ENCODE measurements at regions not wholly inside any gene's neighbourhood (a gene's known extent, or its start where the extent isn't known, plus 50 kb on each side); places are given as distances from the start of the nearest gene placed in this dataset.
"Not testable (repeated sequence)": the region's sequence is repeated elsewhere in the genome, so short reads cannot be mapped to it uniquely, and the experiment has no call there.

DNA sequence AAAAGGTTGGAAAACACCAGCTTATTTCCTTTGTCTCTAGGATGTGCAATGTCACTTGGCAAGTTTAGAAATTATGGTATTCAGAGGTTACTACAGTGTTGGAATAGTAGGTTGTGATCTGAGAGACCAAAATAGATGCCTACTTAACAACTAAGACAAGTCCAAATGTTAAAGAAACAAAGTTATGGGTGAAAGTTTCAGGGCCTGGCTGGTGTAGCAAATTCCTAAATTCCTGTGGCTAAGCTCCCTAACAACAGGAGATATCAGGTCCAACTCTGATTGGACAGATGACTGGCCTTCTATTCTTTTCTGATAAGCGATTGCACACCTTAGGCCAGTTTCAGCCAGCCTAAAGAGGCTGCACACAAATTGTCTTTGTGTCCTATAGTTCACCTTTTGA, 873.5 kb downstream of the REEP3 start:
- no peak for DNase-seq (ENCODE audit: low read depth, low spot score)

DNA sequence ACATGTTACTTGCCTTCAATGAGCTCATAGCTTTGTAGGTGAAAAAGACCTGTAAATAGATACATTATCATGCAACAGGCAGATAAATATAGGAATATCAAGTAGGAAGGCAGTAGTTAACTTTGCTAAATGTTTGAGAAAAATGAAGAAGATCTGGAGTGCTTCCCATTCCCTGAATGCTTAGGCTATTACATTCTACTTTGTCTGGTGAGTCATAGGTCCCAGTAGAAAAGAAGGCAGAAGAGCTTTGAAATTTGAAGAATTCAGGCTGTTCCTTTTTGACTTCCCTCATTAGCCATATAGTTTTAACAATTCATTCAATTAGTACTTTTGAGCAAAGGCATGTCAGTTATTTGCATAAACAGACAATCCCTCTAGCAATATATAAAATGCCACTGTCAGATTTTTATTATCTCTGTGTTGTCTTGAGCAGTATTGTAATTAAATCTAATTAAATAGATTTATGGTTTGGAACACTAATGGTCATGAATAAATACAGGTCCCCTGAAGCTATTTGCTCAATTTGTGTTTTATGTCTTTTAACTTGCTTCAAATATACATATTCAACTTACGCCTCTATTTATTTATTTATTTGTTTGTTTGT, 875.0 kb downstream of the REEP3 start:
- peak; percentile 15 for DNase-seq (ENCODE audit: low read depth, low spot score)

DNA sequence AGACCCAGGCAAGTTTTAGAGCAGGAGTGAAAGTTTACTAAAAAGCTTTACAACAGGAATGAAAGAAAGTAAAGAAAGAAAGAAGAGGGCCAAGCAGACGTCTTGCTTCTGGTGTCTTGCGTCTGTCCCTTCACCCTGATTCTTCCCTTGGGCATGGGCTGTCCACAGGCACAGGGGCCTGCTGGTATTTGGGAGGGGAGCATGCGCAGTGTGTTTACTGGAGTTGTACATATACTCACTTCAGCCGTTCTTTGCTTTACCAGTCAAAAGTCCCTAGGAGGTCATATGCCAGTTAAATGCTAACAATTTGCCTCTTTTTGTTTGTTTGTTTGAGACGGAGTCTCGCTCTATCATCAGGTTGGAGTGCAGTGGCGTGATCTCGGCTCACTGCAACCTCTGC, 875.9 kb downstream of the REEP3 start:
- no peak for DNase-seq (ENCODE audit: low read depth, low spot score)

DNA sequence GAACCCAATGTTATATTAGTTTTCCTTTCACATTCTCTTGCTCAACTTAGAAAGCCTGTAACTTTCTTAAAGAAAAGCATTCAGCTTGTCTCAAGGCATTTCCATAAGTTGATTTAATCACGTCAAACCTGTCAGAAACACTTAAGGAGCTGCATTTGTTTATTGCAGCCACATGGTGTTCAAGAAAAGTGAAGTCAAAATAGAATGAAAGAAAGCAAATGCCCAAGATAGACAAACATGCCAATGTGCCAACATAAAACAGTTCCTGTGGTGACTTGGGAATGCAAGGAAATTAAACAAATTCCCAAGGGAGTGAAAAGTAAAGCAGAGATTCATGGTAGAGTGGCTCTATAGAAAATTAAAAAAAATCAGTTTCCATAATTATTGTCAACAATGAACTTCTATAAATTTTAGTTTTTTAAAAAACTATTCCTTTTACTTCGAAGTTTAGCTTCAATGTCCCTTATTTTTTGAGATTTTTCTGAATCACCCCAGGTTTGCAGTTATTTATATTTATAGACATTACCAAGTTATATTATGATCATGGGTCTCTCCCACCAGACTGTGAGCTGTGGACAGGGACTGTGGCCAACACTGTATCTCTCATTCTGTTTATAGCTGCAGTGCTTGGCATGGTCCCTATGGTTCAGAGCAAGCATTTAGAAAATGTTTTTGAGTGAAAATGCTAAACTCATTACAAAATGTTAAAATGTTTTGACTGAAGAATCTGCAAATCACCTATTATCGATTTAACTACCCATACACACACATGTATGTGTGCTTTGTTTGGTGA, 887.4 kb downstream of the REEP3 start:
- no peak for DNase-seq (ENCODE audit: low read depth, low spot score)

DNA sequence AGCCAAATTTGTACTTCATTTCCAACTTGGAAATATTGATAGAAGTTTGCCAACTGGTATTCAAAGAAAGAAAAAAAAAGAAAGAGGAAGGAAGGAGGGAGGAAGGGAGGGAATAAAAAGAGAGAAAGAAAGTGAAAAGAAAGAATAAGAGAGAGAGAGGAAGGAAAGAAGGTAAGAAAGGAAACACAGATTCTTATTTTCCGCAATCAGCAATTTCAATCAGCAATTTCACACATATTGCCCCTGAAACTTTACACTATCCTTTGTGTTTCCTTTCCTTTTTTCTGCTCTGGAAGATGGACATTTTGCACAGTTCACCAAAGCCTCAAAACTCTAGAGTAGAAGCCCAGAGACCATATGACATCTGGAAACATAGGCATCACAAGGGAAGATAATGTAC, 888.1 kb downstream of the REEP3 start:
- DNase-seq (ENCODE audit: low read depth, low spot score) = no peak

DNA sequence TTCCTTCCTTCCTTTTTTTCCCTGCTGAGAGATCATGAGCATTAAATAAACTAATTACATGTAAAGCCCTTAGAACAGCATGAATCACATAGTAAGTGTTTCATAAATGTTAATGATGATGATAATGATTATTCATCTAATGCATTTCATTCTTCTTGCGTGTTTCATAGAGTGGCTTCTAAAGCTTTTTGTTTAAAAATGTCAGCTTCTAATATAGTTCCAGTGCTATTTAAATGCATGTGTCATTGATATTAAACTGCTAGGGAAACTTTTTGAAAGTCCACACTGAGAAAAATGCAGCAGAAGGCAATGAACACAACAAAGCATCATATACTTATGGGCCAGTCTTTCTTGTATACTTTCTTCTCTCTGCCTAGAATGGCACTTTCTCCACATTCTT, 894.8 kb downstream of the REEP3 start:
- DNase-seq (ENCODE audit: low read depth, low spot score) = no peak

DNA sequence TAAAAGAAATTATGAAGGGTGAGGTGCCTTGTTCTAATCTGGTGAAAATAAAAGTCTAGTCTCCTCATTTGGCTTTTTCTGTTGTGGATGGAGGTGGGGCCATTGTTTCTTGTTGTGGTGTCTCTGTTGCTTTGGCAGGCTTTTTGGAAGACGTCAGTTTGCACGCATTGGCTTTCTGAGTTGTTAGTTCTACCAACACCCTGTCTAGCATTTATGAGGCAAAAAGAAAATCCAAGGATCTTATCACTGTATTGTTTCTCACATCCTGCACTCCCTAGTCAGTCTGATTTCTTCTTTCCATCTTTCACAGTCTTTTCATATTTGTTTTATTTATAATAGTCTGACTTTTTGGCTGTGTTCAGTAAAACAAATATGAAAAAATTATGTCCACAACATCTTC, 898.3 kb downstream of the REEP3 start:
- DNase-seq (ENCODE audit: low read depth, low spot score) = no peak

DNA sequence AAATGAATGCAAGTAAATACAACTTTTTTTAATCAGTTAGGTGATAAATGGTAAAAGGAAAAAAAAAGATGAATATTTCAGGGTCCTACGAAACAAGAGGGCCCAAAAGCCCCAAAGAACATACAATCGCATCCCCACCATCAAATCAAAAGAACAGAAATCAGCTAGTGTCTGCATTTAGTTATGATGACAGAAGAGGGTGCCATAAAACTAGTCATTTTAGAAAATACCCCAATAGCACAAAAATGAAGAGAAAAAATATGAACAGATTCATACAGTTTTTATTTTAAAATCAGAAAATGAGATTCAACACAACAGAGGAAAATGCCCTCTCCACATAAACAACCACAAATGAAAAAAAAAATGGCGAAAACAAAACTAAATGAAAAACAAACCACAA, 905.5 kb downstream of the REEP3 start:
- DNase-seq (ENCODE audit: low read depth, low spot score) = no peak

DNA sequence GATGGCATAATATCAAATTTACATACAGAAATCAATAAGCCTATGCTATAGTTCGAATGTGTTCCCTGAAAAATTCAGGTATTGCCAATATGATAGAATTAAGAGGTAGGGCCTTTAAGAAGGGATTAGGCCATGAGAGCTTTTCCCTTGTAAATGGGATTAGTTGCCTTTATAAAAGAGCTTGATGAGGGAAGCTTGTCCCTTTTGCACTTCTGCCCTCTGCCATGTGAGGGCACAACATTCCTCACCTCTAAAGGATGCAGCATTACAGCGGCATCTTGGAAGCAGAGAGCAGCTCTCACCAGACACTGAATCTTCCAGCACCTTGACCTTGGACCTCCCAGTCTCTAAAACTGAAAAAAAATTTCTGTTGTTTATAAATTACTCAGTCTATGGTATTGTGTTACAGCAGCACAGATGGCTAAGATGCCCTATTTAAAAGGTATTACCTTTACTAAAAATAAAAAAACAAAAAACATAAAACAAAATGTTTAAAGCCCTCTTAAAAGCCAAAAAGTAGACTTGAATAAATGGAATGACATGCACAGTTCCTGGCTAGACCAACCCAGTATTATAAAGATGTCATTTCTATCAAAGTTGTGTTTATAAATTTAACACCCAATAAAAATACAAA, 909.6 kb downstream of the REEP3 start:
- no peak for DNase-seq (ENCODE audit: low read depth, low spot score)

DNA sequence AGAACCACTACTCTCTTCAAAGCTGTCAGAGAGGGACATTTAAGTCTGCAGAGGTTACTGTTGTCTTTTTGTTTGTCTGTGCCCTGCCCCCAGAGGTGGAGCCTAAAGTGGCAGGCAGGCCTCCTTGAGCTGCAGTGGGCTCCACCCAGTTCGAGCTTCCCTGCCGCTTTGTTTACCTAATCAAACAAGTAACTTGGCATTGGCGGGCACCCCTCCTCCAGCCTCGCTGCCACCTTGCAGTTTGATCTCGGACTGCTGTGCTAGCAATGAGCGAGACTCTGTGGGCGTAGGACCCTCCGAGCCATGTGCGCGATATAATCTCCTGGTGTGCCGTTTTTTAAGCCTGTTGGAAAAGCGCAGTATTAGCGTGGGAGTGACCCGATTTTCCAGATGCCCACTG, 920.7 kb downstream of the REEP3 start:
- DNase-seq (ENCODE audit: low read depth, low spot score) = not testable (repeated sequence)

DNA sequence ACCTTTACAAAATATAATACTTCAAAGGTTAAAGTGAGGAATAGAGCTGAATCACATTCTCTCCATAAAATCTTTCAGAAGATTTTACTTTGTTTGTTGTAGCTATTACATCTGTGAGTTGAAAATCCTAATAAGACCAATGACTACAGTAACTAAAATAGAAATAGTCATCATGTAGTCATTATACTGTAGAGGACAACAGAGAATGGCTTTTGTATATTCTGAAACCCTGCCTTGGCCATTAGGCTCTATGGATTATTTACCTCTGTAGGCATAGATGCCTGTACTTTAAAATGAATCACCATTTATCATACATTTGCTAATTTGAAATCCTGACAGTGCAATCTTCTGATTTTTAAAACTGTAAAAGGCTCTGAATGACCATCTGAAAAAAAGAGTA, 923.0 kb downstream of the REEP3 start:
- DNase-seq (ENCODE audit: low read depth, low spot score) = no peak

DNA sequence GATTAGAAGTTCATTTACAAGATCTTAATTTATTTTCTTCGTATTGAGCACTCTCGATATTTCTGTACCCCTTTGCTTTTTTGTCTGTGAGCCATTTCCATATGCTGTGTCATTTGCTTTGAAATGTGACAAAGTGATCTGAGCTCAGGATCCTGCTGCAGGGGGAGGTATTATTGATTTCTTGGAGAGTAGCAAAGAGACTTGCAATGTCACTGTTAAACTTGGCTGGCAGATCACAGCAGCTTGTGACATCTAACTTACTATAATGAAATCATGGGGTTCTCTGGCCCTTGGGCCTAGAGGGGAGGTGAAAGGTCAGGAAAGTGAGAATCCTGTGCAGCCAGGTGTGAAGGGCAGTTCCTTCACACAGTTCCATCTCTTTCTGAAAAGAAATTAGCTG, 923.4 kb downstream of the REEP3 start:
- no peak for DNase-seq (ENCODE audit: low read depth, low spot score)

DNA sequence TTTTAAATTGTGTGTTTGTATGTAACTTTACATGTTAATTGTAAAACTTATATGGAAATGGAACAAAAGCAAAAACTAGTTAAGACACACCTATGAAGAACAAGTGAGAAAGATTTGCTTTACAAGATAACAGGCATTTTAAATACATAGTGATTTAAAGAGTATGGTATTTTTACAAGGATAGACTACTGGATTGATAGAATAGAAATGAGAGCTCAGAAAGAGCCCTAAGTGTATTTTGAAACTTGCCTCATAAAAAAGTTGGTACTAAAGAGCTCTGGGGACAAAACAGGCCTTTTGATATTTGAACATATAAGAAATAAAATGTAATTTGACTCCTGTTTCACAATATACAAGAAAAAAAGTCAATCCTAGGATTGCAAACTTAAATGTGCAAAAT, 928.4 kb downstream of the REEP3 start:
- no peak for DNase-seq (ENCODE audit: low read depth, low spot score)

DNA sequence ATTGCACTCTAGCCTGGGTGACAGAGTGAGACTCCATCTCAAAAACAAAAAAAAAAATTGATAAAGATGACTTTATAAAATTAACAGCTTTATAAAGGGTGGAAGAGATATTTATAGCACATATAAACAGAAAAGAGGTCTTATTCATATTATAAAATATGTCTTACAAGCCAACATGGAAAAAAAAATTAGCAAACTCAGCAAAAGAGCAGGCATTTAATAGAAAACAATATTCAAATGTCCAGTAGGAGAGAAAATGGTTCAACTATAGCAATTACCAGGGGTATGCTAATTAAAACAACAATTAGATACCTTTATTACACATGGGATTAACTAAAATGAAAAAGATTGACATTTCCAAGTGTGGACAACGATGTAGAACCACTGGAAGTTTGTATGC, 929.1 kb downstream of the REEP3 start:
- no peak for DNase-seq (ENCODE audit: low read depth, low spot score)

DNA sequence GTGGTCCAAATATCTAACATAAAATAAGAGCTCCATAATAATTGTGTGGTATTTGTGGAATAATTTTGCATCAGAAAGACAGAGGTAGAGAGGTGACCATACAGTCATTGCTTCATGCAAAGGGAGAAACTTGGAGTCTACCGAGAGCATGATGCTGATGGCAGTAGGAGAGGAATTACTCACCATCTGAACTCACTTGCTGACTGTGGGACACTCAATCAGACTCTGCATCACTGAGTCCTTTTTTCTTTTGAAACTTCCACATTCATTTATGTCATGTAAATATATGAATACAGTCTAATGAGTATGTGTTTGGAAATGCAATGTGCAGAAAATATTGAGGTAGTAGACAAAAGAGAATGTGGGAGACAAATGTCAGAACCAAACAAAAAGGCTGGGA, 933.8 kb downstream of the REEP3 start:
- no peak for DNase-seq (ENCODE audit: low read depth, low spot score)

DNA sequence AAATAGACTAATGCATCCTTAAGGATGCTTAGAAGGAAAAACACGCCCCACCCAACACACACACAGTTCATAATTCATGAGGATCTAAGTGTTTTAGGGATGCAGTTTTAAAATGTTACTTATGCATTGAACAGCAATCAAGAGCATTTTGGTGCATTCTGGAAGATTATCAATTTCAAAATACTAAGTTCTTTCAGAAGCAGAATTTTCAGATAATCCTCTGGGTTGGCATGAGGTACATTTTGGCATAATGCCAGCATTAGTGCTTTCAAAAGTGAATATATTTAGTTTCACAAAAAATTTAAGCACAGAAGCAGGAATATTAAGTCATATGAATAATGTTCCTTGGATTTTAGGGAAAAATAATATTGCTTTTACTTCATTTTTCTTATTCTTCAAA, 937.1 kb downstream of the REEP3 start:
- DNase-seq (ENCODE audit: low read depth, low spot score) = no peak

DNA sequence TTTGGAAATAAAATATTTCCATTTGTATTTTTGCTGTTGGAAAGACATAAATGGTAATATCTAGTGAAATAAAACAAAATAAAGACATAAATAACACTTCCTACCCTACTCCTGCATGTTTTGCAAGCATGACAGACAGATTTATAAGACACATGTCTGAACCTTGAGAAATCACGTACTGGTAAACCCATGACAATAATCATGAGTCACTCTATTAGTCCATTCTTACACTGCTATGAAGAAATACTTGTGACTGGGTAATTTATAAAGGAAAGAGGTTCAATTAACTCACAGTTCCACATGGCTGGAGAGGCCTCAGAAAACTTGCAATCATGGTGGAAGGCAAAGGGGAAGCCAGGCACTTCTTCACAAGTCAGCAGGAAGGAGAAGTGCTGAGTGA, 942.2 kb downstream of the REEP3 start:
- no peak for DNase-seq (ENCODE audit: low read depth, low spot score)

DNA sequence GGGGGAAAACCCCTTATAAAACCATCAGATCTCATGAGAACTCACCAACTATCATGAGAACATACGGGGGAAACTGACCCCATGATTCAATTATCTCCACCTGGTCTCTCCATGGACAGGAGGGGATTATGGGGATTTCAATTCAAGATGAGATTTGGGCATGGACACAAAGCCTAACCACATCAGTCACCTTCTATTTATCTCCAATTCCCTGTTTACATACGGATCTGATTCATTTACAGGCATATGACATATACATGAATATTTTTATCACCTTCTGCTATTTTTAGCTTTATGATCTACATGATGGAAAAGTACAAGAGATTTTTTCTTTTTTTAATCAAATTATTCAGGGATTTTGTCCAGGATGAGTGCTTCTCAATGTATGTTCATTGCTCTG, 944.5 kb downstream of the REEP3 start:
- no peak for DNase-seq (ENCODE audit: low read depth, low spot score)

DNA sequence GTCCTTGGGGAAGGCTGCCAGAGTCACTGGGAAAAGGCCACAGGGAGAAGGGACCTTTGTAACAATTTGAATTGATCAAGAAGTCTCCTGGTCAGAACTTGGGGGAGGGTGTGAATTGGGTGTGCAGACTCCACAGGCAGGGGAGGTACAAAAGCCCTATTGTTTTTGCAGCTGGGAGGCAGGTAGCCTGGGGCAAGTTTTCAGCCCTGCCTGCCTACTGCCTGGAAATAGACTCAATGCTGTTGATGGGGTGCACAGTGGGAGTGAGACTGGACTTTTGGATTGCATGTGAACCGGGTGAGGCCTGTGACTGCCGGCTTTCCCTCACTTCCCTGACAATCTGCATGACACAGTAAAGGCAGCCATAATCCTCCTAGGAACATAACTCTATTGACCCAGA, 947.0 kb downstream of the REEP3 start:
- no peak for DNase-seq (ENCODE audit: low read depth, low spot score)

DNA sequence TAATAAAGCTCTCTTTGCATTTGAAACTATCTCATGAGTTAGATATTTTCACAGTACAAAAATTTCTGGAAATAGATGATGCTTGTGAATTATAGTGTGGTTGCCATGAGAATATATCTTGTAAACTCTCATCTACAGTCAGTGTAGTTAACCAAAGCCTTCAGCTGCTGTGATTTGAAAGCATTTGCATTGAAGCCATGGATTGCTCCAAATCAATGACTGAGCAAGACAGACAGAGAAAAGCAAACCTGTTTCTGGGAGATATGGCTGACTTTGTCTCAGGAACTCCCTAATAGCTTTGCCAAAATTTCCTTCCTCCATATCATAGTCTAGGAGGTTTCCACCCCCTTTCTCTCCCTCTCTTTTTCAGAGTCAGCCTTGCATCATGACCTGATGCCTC, 955.3 kb downstream of the REEP3 start:
- no peak for DNase-seq (ENCODE audit: low read depth, low spot score)

DNA sequence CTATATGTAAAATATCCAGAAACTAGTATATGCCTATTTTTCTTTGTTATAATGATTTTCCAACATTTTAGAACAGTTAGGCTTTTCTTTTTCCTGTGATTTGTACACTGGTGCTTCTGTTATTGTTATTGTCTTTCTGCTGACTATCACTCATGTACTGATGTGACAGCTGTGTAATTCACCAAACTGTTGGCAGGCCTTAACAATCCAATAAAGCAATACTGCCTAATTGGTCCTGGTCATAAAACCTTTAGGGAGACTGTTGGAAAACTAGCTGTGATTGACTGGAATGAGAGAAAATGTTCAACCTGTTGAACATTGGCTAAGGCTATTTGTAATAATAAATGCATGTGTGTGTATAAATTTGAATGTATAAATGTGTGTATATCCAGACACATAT, 956.6 kb downstream of the REEP3 start:
- no peak for DNase-seq (ENCODE audit: low read depth, low spot score)

DNA sequence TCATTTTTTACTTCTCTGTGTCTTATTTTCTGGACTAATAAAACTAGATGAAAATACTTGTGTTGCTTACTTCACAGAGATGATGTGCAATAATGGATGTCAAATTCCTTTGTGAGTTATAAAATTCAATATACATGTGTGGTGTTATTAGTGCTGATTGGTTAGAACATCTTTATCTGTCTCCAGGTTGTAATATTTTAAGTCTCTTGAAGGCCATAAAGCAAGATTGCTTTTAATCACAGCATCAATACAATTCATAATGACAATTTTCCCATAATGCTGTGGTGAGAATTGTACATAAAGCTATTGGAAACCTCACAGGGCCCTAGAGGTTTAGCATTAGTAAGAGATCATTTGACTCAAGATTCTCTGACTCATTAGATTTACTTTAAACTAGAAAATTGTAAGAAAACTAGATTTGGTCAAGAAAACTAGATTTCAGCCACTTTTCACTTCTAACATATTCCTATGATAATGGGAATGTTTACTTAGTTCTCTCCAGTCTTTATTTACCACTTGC, 963.7 kb downstream of the REEP3 start:
- DNase-seq (ENCODE audit: low read depth, low spot score) = no peak

DNA sequence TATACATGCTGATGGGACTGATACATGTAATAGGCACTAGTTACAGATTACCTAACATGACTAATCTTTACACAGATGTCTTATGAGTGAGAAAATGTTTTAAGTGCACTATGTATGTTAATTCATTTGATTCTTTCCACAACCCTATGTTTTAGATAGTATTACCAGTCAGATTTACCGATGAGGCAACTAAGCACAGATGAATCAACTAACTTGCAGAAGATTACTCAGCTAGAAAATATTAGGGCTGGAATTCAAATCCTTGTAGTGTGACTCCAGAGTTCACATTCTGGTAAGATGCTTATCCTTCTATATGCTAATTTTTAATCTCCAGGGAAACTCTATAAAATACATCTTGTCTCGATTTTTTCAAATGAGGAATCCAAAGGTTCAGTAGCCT, 964.9 kb downstream of the REEP3 start:
- DNase-seq (ENCODE audit: low read depth, low spot score) = no peak

All from smooth muscle cell of the brain vasculature (primary cell).